ENCODE measurements at regions not wholly inside any gene's neighbourhood (a gene's known extent, or its start where the extent isn't known, plus 50 kb on each side); places are given as distances from the start of the nearest gene placed in this dataset.

GRCh38 chr5:125181159-125181558 lies 434.7 kb upstream of the ZNF608 start:
- peak; percentile 39 for DNase-seq (ENCODE audit: low read depth)
- H3K4me3 ChIP-seq (ENCODE audit: control insufficient read depth, low read depth, low read length), result no peak overlapping the region
- TF ChIP-seq CTCF (conservative IDR thresholded peaks at IDR 0.05; ENCODE audit: control insufficient read depth, insufficient read depth, low read depth, low read length), result no peak

GRCh38 chr5:125181955-125182354 lies 435.5 kb upstream of the ZNF608 start:
- no peak overlapping the region for H3K4me3 ChIP-seq (ENCODE audit: control insufficient read depth, low read depth, low read length)
- TF ChIP-seq CTCF (conservative IDR thresholded peaks at IDR 0.05; ENCODE audit: control insufficient read depth, insufficient read depth, low read depth, low read length), result no peak
- no peak for DNase-seq (ENCODE audit: low read depth)

GRCh38 chr5:125185740-125186139 lies 439.3 kb upstream of the ZNF608 start:
- no peak for DNase-seq (ENCODE audit: low read depth)
- no peak for TF ChIP-seq CTCF (conservative IDR thresholded peaks at IDR 0.05; ENCODE audit: control insufficient read depth, insufficient read depth, low read depth, low read length)
- no peak overlapping the region for H3K4me3 ChIP-seq (ENCODE audit: control insufficient read depth, low read depth, low read length)

- H3K4me3 ChIP-seq (ENCODE audit: control insufficient read depth, low read depth, low read length), result no peak overlapping the region
- no peak for DNase-seq (ENCODE audit: low read depth)
- TF ChIP-seq CTCF (conservative IDR thresholded peaks at IDR 0.05; ENCODE audit: control insufficient read depth, insufficient read depth, low read depth, low read length), result no peak
Measured at GRCh38 chr5:125186911-125187375, 440.5 kb upstream of the ZNF608 start.

GRCh38 chr5:125189531-125189941 lies 443.1 kb upstream of the ZNF608 start:
- no peak overlapping the region for H3K4me3 ChIP-seq (ENCODE audit: control insufficient read depth, low read depth, low read length)
- DNase-seq (ENCODE audit: low read depth), result peak; percentile 75
- no peak for TF ChIP-seq CTCF (conservative IDR thresholded peaks at IDR 0.05; ENCODE audit: control insufficient read depth, insufficient read depth, low read depth, low read length)

GRCh38 chr5:125190232-125191087 lies 444.0 kb upstream of the ZNF608 start:
- H3K4me3 ChIP-seq (ENCODE audit: control insufficient read depth, low read depth, low read length), result no peak overlapping the region
- DNase-seq (ENCODE audit: low read depth), result no peak
- TF ChIP-seq CTCF (conservative IDR thresholded peaks at IDR 0.05; ENCODE audit: control insufficient read depth, insufficient read depth, low read depth, low read length), result no peak

Data from fibroblast of mammary gland (primary cell).